ENCODE measurements at regions not wholly inside any gene's neighbourhood (a gene's known extent, or its start where the extent isn't known, plus 50 kb on each side); places are given as distances from the start of the nearest gene placed in this dataset.

DNA sequence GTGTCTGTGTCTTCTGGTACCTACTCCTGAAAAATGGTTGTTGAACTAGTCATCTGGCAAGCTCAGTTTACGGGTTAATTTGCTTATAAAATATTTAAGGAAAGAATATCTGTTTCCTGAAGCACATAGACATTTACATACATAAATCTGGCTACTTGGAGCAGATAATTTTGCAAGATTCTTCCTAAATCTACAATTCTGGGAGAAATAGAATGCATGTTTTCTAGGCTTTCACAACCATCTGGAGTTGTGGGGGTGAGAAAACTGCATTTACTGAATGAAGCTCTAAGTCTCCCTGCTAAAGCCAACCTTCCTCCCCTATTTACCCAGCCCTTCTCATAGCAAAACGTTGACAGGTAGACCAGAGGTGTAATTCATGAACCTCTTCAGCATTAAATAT is 393.7 kb upstream of the ARGLU1 start:
- no peak for TF ChIP-seq JUND (IDR thresholded peaks at IDR 0.05; ENCODE audit: low read depth)
- in situ Hi-C loops (cut with HindIII; ENCODE audit: low pct_unique_long_range_greater_than_20kb, low sequenced_read_pairs) = no loop called here
- no peak for DNase-seq (ENCODE audit: low read depth in 1 of 2, low spot score in 1 of 2)

DNA sequence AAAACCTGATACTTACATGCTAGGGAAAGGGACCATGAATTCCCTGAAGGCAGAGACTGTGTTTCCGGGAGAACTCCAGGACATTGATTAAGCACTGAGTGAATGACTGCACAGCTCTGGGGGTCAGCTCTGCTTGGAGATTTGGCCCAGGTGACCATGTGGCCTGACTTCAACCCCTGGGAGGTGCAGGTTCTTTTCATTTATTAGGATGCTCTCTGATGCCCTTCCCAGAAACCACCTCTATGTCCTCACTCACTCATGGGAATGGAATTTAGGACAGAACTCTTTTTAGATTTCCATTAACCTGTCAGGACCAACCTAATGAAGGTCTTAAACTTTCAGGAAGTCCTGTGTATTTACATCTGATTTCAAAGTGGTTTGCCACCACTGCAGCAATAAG is 393.3 kb upstream of the ARGLU1 start:
- no peak for TF ChIP-seq JUND (IDR thresholded peaks at IDR 0.05; ENCODE audit: low read depth)
- in situ Hi-C loops (cut with HindIII; ENCODE audit: low pct_unique_long_range_greater_than_20kb, low sequenced_read_pairs) = no loop called here

DNA sequence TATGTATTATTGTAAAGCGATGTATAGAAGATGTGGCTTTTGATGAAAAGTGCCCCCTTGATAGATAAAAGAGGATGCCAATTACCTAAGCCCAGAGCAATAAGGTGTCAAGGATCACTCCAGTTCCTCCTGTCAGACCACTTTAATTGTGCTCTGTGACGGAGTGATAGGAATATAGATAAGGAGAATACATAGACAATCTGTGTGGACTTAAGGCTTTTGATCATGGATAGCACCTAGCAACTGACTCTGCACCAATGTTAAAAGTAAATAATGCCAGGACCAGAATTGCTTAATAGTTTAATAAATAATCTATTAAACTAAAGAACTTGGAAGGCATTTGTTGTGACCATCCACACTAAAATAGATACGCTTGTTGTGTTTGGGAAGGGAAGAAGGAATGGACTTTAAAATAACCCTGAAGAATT is 390.7 kb upstream of the ARGLU1 start:
- in situ Hi-C loops (cut with HindIII; ENCODE audit: low pct_unique_long_range_greater_than_20kb, low sequenced_read_pairs) = no loop called here
- DNase-seq (ENCODE audit: low read depth in 1 of 2, low spot score in 1 of 2) = no peak
- no peak for TF ChIP-seq JUND (IDR thresholded peaks at IDR 0.05; ENCODE audit: low read depth)

More for the DNA sequence above, 393.3 kb upstream of the ARGLU1 start:
- no peak for DNase-seq (ENCODE audit: low read depth in 1 of 2, low spot score in 1 of 2)

DNA sequence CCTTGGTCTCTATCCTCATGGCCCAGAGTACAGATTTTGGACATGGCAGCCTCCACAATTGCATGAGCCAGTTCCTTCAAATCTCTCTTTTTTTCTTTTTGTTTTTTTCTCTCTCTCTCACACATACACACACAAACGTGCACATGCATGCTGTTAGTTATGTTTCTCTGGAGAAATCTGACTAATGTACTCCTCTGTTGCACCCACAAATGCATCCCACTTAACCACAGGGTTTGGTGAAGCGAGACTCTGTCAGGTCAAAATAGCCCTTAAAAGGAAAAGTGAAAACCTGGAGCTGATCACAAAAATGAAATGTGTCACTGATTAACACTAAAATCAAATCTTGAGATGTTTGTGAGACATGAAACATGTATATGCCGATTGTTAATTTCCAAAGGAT is 374.6 kb upstream of the ARGLU1 start:
- DNase-seq (ENCODE audit: low read depth in 1 of 2, low spot score in 1 of 2) = no peak
- no peak for TF ChIP-seq JUND (IDR thresholded peaks at IDR 0.05; ENCODE audit: low read depth)
- in situ Hi-C loops (cut with HindIII; ENCODE audit: low pct_unique_long_range_greater_than_20kb, low sequenced_read_pairs) = no loop called here

DNA sequence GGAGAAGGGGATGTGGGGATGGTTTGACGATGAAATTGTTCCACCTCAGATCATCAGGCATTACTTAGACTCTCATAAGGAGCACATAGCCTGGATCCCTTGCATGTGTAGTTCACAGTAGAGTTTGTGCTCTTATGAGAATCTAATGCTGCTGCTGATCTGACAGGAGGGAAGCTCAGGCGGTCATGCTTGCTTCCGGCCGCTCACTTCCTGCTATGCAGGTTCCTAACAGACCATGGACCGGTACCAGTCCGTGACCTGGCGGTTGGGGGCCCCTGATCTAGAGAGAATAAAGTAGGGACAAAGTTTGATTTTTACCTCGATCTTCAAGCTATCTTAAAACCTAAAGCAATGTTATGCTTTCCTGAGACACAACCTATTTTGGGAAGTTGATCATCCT is 373.8 kb upstream of the ARGLU1 start:
- in situ Hi-C loops (cut with HindIII; ENCODE audit: low pct_unique_long_range_greater_than_20kb, low sequenced_read_pairs) = no loop called here
- no peak for DNase-seq (ENCODE audit: low read depth in 1 of 2, low spot score in 1 of 2)
- no peak for TF ChIP-seq JUND (IDR thresholded peaks at IDR 0.05; ENCODE audit: low read depth)

DNA sequence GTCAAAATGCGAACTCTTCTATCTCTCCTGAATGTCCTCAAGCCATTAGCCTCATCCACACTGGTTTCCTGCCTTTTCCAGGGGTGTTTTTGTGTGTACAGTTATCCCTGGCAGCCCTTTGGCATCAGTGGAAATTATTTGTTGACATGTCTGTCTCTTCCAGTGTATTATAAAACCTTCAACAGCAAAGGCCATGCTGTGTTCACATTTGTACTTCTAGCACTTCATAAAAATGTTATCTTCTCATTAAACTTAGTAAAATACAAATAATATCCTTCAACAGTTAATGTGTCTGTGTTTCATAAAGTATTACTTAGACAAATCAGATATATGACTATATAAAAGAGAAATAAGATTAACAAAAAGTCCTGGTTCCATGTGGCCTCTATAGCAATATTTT is 359.5 kb upstream of the ARGLU1 start:
- no peak for DNase-seq (ENCODE audit: low read depth in 1 of 2, low spot score in 1 of 2)
- TF ChIP-seq JUND (IDR thresholded peaks at IDR 0.05; ENCODE audit: low read depth) = no peak
- in situ Hi-C loops (cut with HindIII; ENCODE audit: low pct_unique_long_range_greater_than_20kb, low sequenced_read_pairs) = no loop called here

DNA sequence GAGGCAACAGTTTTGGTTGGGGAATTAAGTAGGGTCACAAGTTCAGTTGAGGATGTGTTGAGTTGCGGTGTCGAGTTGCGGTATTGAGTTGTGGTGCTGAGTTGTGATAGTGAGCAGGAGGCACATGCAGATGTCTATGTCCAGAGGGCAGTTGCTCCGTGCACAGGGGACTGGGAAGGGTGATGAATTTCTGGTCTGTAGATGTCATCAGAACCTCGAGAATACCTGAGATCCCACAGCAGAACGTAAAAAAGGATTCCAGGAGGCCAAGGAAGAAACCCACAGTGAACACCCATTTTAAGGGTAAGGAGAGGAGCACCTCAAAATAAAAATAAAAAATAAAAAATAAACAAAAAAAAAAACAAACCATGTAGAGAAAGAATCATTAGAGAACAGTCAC is 354.4 kb upstream of the ARGLU1 start:
- no peak for TF ChIP-seq JUND (IDR thresholded peaks at IDR 0.05; ENCODE audit: low read depth)
- DNase-seq (ENCODE audit: low read depth in 1 of 2, low spot score in 1 of 2) = peak in 1 of 2 experiments; percentile 39
- in situ Hi-C loops (cut with HindIII; ENCODE audit: low pct_unique_long_range_greater_than_20kb, low sequenced_read_pairs) = no loop called here

DNA sequence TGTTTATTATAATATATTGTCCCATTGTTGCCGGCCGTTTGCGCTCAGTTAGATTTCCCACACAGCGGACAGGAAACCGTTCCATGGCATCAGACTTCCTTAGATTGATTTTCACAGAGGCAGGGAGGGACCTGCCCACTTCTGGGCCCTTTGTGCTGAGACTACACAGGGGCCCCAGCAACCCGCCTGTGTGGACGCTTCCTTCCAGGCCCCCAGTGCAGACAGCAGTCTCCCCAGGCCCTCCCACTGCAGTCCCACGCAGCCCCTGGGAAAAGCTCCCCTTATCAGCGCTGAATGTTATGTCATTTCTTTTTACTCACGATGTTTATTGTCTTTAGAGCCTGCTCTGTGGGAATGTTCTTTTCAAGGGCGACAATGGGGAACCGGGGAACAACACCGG is 351.7 kb upstream of the ARGLU1 start:
- in situ Hi-C loops (cut with HindIII; ENCODE audit: low pct_unique_long_range_greater_than_20kb, low sequenced_read_pairs) = no loop called here
- no peak for DNase-seq (ENCODE audit: low read depth in 1 of 2, low spot score in 1 of 2)
- TF ChIP-seq JUND (IDR thresholded peaks at IDR 0.05; ENCODE audit: low read depth) = no peak

DNA sequence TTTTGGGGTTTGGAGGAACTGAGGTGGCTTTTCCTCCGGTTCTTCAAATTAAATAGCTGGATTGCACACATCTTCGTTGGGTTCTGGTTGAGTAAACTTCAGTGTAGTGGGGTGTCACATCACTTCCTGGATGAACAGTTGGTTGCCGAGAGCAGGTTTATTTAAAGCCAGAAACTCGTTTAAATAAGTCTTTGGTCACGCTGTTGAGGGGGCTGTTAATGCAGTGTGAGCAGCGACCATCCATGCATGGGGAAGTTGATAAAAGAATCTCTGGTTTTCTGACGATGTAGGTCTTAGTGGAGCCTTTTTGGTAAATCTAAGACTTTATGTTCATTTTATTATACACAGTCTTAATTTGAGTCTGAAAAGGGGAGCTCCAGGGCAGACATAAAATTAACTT is 351.2 kb upstream of the ARGLU1 start:
- no peak for DNase-seq (ENCODE audit: low read depth in 1 of 2, low spot score in 1 of 2)
- no peak for TF ChIP-seq JUND (IDR thresholded peaks at IDR 0.05; ENCODE audit: low read depth)
- in situ Hi-C loops (cut with HindIII; ENCODE audit: low pct_unique_long_range_greater_than_20kb, low sequenced_read_pairs) = no loop called here

DNA sequence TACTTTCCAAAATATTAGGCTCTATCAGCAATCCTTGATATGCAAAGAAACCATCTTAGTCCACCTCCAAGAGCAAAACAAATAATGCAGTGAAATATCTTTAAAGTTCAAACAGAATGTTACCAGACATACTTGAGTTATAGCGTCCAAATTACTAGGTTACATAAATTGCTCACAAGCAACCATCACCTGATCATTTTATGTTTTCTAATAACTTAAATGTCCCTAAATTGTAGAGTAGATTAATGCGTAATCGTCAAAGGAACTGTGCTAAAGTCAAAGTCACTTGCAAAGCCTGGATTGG is 350.6 kb upstream of the ARGLU1 start:
- in situ Hi-C loops (cut with HindIII; ENCODE audit: low pct_unique_long_range_greater_than_20kb, low sequenced_read_pairs) = no loop called here
- no peak for DNase-seq (ENCODE audit: low read depth in 1 of 2, low spot score in 1 of 2)
- no peak for TF ChIP-seq JUND (IDR thresholded peaks at IDR 0.05; ENCODE audit: low read depth)

DNA sequence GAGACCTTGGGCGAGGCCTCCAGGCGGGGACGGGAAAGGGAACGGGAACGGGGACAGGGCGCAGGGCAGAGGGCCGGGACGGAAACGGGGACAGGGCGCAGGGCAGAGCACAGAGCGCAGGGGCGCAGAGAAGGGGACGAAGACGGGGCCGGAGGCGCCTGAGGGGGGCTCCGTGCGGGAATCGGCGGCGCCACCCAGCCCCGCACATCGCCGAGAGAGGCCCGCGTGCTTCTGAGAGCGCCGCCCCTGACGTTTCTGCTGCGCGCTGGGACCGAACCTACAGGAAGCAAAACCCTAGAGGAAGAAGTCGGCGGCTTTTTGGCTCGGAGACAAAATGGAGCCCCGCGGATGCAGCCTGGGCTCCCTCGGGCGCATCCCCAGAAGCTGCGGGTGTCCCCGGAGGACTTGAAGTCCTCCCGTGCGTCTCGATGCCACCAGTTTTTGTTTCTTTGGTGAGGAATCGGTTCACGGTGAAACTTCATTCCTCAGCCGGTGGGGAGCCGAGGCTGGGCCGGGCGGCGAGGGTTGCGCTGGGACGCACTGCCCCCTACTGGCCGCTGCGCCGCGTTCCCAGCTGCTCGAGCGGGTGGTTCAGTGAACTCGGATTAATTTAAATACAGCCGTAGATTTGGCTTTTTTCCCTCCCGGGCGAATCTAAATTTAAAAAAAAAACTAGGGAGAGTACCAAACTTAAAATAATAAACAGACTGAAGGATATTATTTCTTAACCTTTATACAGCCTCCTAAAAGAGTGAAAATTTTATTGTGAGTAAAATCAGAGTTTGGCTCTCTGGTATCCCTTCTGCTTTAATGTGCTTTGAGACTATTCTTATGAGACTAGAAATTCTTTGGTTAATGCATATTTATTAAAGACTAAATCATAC is 350.0 kb upstream of the ARGLU1 start:
- peak; percentile 72 to 79 for DNase-seq (ENCODE audit: low read depth in 1 of 2, low spot score in 1 of 2)
- in situ Hi-C loops (cut with HindIII; ENCODE audit: low pct_unique_long_range_greater_than_20kb, low sequenced_read_pairs) = no loop called here

DNA sequence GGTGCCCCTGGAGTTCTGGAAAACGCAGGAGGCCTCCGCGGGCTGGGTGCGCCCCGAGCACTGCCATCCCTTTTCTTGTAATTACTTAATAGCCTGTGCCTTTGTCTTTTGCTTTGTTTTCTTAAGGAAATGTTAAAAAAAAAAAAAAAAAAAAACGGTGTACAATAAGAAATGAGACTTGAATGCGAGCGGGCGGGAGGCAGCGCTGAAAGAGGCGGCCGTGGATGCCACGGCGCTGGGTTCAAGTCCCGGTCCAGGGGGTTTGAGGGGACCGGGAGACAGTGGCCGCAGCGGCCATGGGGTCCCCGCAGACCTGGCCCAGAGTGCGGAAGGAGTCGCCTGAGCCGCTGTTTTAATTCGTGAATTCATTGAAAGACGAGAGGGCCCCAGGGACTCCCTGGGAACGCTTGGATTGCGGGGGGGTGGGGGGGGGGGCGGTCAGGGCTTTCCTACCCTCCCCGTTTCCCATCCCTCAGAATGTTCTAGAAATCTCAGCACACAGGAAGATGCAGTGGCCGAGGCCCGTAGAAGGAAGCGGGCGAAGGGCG is 349.2 kb upstream of the ARGLU1 start:
- no peak for DNase-seq (ENCODE audit: low read depth in 1 of 2, low spot score in 1 of 2)
- in situ Hi-C loops (cut with HindIII; ENCODE audit: low pct_unique_long_range_greater_than_20kb, low sequenced_read_pairs) = no loop called here
- no peak for TF ChIP-seq JUND (IDR thresholded peaks at IDR 0.05; ENCODE audit: low read depth)

More for the DNA sequence above, 350.0 kb upstream of the ARGLU1 start:
- no peak for TF ChIP-seq JUND (IDR thresholded peaks at IDR 0.05; ENCODE audit: low read depth)

DNA sequence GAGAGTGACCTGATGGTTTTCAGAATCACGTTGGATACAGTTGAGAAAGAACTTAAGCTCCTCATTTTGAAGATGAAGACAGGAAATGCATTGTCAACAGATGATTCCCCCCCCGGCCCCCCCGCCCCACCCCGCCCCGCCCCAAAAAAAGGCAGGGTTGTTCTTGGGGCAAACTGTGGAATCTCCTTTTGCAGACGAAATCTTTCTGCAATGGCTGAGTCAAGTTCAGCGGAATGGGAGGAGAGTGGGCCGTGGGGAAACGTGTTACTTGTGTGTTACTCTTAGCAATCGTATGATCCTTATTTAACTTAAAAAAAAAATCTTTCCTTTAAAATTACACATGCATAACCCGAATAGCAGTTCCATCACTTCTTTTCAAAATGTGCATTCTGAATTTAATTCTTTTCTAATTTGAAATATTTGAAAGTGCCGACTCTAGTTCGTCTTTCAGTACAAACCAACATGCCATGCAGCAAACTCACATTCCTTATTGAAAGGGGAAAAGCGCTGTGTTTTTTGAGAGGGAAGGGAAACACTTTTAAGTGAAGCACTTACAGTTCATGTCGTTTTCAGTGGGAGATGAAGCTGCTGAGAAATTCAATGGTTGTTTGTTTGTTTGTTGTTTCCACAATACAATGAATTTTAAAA is 348.5 kb upstream of the ARGLU1 start:
- in situ Hi-C loops (cut with HindIII; ENCODE audit: low pct_unique_long_range_greater_than_20kb, low sequenced_read_pairs) = no loop called here
- DNase-seq (ENCODE audit: low read depth in 1 of 2, low spot score in 1 of 2) = no peak
- TF ChIP-seq JUND (IDR thresholded peaks at IDR 0.05; ENCODE audit: low read depth) = no peak
